HUES6 (cell line): ENCODE measurements at regions not wholly inside any gene's neighbourhood (a gene's known extent, or its start where the extent isn't known, plus 50 kb on each side); places are given as distances from the start of the nearest gene placed in this dataset.
"Not testable (repeated sequence)": the region's sequence is repeated elsewhere in the genome, so short reads cannot be mapped to it uniquely, and the experiment has no call there.

Experiments
- H3K27ac ChIP-seq: 2 replicates; pipeline ENCODE4 v1.7.0; 2013; ENCODE audit warnings: low read depth, mild to moderate bottlenecking, low read length, inconsistent platforms
- H3K27me3 ChIP-seq: 2 replicates; pipeline ENCODE4 v1.6.1; 2013; ENCODE audit warnings: low read length; ENCODE audit not compliant: control insufficient read depth, insufficient read depth
- H3K36me3 ChIP-seq: 2 replicates; pipeline ENCODE4 v1.6.1; 2013; ENCODE audit warnings: low read length; ENCODE audit not compliant: control insufficient read depth, insufficient read depth
- H3K4me1 ChIP-seq: 2 replicates; pipeline ENCODE4 v1.6.1; 2013; ENCODE audit warnings: low read length; ENCODE audit not compliant: control insufficient read depth, insufficient read depth
- H3K4me3 ChIP-seq: 2 replicates; pipeline ENCODE4 v1.5.1; 2013; ENCODE audit warnings: low read depth, low read length
- H3K9ac ChIP-seq: one replicate; pipeline ENCODE4 v1.6.1; 2013; ENCODE audit warnings: mild to moderate bottlenecking, low read length
- H3K9me3 ChIP-seq: 2 replicates; pipeline ENCODE4 v1.6.1; 2013; ENCODE audit warnings: low read depth, low read length; ENCODE audit not compliant: control insufficient read depth, insufficient read depth

DNA sequence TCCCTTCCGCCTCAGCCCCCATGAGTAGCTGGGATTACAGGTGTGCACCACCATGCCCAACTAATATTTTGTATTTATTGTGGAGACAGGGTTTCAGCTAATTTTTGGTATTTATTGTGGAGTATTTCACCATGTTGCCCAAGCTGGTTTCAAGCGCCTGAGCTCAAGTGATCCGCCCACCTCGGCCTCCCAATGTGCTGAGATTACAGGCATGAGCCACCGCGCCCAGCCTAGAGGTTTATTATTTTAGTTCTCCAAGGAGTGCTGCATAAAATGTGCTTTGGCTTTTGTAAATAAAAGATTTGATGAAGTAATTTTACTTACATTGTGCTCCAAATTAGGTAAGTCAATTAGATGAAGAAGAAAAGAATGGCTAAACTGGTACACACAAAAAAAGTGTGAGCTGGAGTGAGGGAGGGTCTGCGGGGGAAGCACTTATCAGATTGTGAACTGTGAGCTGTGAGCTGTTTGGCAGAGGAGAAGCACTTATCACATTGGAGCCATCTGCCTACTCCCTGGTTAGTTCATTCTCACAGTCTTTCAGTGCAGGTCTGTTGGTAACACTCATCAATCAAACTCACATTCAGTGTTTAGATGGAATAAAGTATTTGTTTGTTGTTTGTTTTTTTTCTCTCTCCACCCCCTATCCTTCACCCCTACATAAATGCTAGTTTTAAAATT is 398.0 kb downstream of the EPHA7 start:
- Histone ChIP-seq H3K9me3 (peaks cover 10% of the 10 kb centered on the region), H3K27me3 (no peaks in the 10 kb centered on the region), H3K36me3 (no peaks in the 10 kb centered on the region), H3K27ac (no peak overlapping the region), H3K4me3 (no peak overlapping the region), H3K4me1 (peaks cover 15% of the 10 kb centered on the region), H3K9ac (no peak overlapping the region)

DNA sequence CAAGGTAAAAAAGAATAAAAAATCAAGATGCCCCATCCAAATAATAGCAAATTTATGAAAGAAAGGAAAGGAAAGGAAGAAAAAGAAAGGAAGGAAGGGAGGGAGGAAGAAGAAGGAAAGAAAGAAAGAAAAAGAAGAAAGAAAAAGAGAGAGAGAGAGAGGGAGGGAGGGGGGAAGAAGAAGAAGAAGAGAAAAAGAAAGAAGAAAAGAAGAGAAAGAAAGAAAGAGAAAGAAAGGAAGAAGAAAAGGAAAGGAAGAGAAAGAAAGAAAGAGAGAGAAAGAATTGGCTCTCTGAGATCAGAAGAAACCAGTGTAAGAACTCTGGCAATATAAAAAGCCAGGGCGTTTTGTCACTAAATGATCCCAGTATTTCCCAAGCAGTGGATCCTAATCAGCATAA is 401.7 kb downstream of the EPHA7 start:
- Histone ChIP-seq H3K4me1 (peaks cover 15% of the 10 kb centered on the region), H3K36me3 (no peaks in the 10 kb centered on the region), H3K4me3 (no peak overlapping the region), H3K27me3 (no peaks in the 10 kb centered on the region), H3K27ac (no peak overlapping the region), H3K9ac (no peak overlapping the region), H3K9me3 (no peaks in the 10 kb centered on the region)

- H3K4me1 ChIP-seq = peaks cover 15% of the 10 kb centered on the region
- H3K27ac ChIP-seq = no peak overlapping the region
- H3K36me3 ChIP-seq = no peaks in the 10 kb centered on the region
- H3K27me3 ChIP-seq = no peaks in the 10 kb centered on the region
- no peaks in the 10 kb centered on the region for H3K9me3 ChIP-seq
- no peak overlapping the region for H3K9ac ChIP-seq
- no peak overlapping the region for H3K4me3 ChIP-seq
Observed at GRCh38 chr6:93017213-93017612, 402.1 kb downstream of the EPHA7 start.

DNA sequence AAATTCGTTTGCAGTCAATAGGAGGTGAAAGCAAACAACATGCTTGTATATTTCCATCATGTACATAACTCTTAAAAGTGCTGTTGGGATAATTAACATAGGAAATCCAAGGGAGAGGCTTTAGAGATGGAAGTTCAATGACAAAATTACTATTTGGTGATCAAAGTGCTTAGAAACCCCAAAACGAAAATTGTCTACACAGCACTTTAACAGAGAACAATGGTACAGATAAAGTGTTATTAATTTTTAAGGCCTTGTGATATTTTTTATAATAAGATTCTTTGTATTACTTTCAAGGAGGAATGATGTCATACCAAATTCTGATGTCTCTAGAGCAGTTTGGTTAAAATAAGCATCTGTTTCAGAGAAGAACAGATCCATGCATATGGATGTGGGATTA is 406.3 kb downstream of the EPHA7 start:
- Histone ChIP-seq H3K9ac (no peak overlapping the region), H3K9me3 (no peaks in the 10 kb centered on the region), H3K27ac (no peak overlapping the region), H3K4me3 (no peak overlapping the region), H3K36me3 (no peaks in the 10 kb centered on the region), H3K4me1 (peaks cover 5% of the 10 kb centered on the region), H3K27me3 (no peaks in the 10 kb centered on the region)

DNA sequence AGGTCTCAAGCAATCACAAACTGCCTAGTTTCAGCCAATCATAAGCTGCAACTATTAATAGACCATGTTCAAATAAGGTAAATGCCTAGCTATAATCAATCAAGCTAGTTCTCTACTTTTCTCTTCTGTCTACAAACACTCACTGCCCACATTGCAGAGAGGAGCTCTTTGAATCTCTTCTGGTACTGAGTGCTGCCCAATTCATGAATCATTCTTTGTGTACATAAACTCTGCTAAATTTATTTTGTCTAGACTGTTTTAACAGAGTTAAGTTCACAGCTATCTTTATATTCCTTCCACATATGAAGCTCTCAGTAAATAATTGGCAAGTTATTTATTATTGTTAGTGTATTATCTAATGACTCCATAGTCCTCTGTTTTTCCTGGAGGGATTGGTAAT is 411.0 kb downstream of the EPHA7 start:
- no peaks in the 10 kb centered on the region for H3K9me3 ChIP-seq

DNA sequence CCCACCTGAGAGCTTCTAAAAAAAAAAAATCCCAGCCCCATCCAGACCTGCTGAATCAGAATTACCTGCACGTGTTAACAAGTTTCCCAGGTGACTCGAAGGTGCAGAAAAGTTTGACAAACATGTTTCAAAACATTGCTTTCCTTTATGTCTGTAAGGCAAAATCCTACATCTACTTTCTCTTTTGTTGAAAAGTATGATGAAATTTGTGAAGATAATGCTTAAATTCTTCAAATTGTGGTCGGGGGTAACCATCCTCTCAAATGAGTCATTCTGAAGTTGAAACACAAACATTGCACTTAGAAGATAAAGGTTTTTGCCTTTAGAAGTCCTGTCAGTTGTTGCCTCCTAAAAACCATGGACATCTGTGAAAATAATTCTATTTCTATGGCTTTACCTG is 429.7 kb downstream of the EPHA7 start:
- Histone ChIP-seq H3K4me1 (no peaks in the 10 kb centered on the region), H3K36me3 (no peaks in the 10 kb centered on the region), H3K27me3 (no peaks in the 10 kb centered on the region), H3K9me3 (no peaks in the 10 kb centered on the region), H3K9ac (no peak overlapping the region), H3K4me3 (no peak overlapping the region), H3K27ac (no peak overlapping the region)

More for the DNA sequence above, 411.0 kb downstream of the EPHA7 start:
- Histone ChIP-seq H3K27ac (no peak overlapping the region), H3K9ac (no peak overlapping the region), H3K4me1 (no peaks in the 10 kb centered on the region), H3K36me3 (no peaks in the 10 kb centered on the region), H3K27me3 (no peaks in the 10 kb centered on the region), H3K4me3 (no peak overlapping the region)

DNA sequence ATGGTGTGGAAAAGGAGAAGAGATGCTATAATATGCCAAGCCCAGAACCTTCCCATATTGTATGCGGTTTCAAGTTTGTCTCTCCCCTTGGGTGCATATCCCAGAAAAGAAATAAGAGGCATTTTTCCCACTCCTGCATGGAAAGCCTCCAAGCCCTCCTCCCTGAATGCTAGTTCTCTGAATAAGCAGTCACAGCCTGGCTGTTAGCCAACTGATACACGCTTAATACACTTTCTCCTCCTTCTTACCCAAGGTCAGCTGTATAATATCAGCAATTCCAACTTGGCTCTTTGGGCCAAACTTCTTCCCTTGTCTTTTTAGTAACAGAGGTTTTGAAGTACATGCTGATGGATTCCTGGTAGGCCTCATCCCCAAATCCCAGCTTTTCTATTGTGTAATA is 440.1 kb downstream of the EPHA7 start:
- Histone ChIP-seq H3K4me1 (no peaks in the 10 kb centered on the region), H3K9me3 (no peaks in the 10 kb centered on the region), H3K4me3 (no peak overlapping the region), H3K27me3 (no peaks in the 10 kb centered on the region), H3K27ac (no peak overlapping the region), H3K9ac (no peak overlapping the region), H3K36me3 (no peaks in the 10 kb centered on the region)

DNA sequence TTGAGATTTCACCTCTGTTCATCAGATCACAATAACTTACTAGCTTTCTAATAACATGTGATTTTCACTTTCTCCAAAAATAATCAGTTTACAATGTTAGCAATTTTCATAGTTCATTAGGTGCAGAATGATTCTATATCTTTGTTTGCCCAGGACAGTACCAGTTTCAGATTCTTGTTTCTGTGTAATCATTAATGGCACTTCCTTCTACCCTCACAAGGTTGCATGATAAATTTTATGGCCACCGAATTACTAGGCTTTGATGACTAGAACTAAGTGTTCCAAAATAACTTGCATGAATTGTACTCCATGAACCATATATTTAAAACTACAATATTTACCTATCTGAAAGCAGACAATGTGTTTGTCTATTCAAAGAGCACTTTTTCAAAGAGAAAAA is 442.3 kb downstream of the EPHA7 start:
- H3K36me3 ChIP-seq = no peaks in the 10 kb centered on the region

GRCh38 chr6:92967362-92967761 is 452.0 kb downstream of the EPHA7 start:
- H3K4me3 ChIP-seq = no peak overlapping the region
- H3K27ac ChIP-seq = no peak overlapping the region
- H3K9me3 ChIP-seq = no peaks in the 10 kb centered on the region
- H3K9ac ChIP-seq = no peak overlapping the region
- H3K4me1 ChIP-seq = no peaks in the 10 kb centered on the region
- no peaks in the 10 kb centered on the region for H3K27me3 ChIP-seq
- H3K36me3 ChIP-seq = no peaks in the 10 kb centered on the region

More for the DNA sequence above, 442.3 kb downstream of the EPHA7 start:
- Histone ChIP-seq H3K4me3 (no peak overlapping the region), H3K9me3 (no peaks in the 10 kb centered on the region), H3K27me3 (no peaks in the 10 kb centered on the region), H3K27ac (no peak overlapping the region), H3K9ac (no peak overlapping the region), H3K4me1 (no peaks in the 10 kb centered on the region)

GRCh38 chr6:92962846-92963245 is 456.5 kb downstream of the EPHA7 start:
- H3K27me3 ChIP-seq = no peaks in the 10 kb centered on the region
- H3K9ac ChIP-seq = no peak overlapping the region
- no peak overlapping the region for H3K27ac ChIP-seq
- H3K9me3 ChIP-seq = peaks cover 14% of the 10 kb centered on the region
- H3K4me1 ChIP-seq = no peaks in the 10 kb centered on the region
- H3K4me3 ChIP-seq = no peak overlapping the region
- no peaks in the 10 kb centered on the region for H3K36me3 ChIP-seq

DNA sequence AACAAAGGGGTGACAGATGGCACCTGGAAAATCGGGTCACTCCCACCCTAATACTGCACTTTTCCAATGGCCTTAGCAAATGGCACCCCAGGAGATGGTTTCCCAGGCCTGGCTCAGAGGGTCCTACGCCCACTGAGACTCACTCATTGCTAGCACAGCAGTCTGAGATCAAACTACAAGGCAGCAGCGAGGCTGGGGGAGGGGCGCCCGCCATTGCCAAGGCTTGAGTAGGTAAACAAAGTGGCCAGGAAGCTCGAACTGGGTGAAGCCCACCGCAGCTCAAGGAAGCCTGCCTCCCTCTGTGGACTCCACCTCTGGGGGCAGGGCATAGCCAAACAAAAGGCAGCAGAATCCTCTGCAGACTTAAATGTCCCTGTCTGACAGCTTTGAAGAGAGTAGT is 467.2 kb downstream of the EPHA7 start:
- not testable (repeated sequence) for H3K4me3 ChIP-seq, H3K9ac ChIP-seq, H3K4me1 ChIP-seq, H3K27ac ChIP-seq, H3K9me3 ChIP-seq, H3K27me3 ChIP-seq, H3K36me3 ChIP-seq

DNA sequence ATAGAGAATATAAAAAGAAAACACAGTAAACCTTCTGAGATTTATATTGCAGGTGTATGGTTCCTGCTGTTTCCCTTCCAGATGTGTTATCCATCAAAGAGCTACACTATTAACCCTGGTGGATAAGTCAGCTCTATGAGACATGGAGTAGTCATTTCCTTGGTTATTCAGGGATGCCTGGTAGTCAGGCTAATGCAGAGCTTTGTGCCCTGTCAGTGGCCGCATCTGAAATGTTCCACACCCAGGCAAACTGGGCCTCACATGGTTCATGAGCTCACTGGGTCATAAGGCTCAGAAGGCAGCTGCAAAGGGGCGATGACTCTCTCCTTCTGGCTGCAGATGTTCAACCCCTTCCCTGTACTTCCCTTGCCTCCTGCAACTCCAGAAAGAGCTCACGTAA is 473.6 kb downstream of the EPHA7 start:
- no peak overlapping the region for H3K27ac ChIP-seq
- H3K4me3 ChIP-seq = no peak overlapping the region

More for the DNA sequence above, 473.6 kb downstream of the EPHA7 start:
- H3K9ac ChIP-seq = no peak overlapping the region
- no peaks in the 10 kb centered on the region for H3K36me3 ChIP-seq
- H3K27me3 ChIP-seq = no peaks in the 10 kb centered on the region
- H3K4me1 ChIP-seq = no peaks in the 10 kb centered on the region
- no peaks in the 10 kb centered on the region for H3K9me3 ChIP-seq
